OCI-LY1 (cell line): ENCODE measurements at regions not wholly inside any gene's neighbourhood (a gene's known extent, or its start where the extent isn't known, plus 50 kb on each side); places are given as distances from the start of the nearest gene placed in this dataset.

Experiments used
- H2AFZ ChIP-seq: fragments of 200-600 bp; sonication (generic), shearing (Covaris generic); 2 replicates; pipeline ENCODE4 v1.6.0; 2014; ENCODE audit warnings: antibody characterized with exemption, mild to moderate bottlenecking, low read length
- H3F3A ChIP-seq: fragments of 200-600 bp; sonication (generic), shearing (Covaris generic); 2 replicates; pipeline ENCODE4 v1.6.0; 2014; ENCODE audit warnings: mild to moderate bottlenecking, antibody characterized with exemption, low read length, moderate library complexity; ENCODE audit not compliant: insufficient read depth
- H3K27ac ChIP-seq: fragments of 200-600 bp; sonication (generic); 2 replicates; pipeline ENCODE4 v1.5.1; 2014; ENCODE audit warnings: low read length, mixed run types, mild to moderate bottlenecking, low read depth; ENCODE audit not compliant: poor library complexity, severe bottlenecking
- H3K27me3 ChIP-seq: fragments of 200-600 bp; sonication (generic); 2 replicates; pipeline ENCODE4 v1.6.0; 2014; ENCODE audit warnings: antibody characterized with exemption, mild to moderate bottlenecking, low read length, moderate library complexity; ENCODE audit not compliant: insufficient read depth
- H3K36me3 ChIP-seq: fragments of 200-600 bp; sonication (generic); 2 replicates; pipeline ENCODE4 v1.6.1; 2014; ENCODE audit warnings: mild to moderate bottlenecking, antibody characterized with exemption, low read length, moderate library complexity, mixed read lengths; ENCODE audit not compliant: insufficient read depth
- H3K4me1 ChIP-seq: fragments of 200-600 bp; sonication (generic); 2 replicates; pipeline ENCODE4 v1.5.1; 2014; ENCODE audit warnings: mild to moderate bottlenecking, low read length, moderate library complexity; ENCODE audit not compliant: insufficient read depth, severe bottlenecking
- H3K4me2 ChIP-seq: fragments of 200-600 bp; sonication (generic), shearing (Covaris generic); 2 replicates; pipeline ENCODE4 v1.6.1; 2014; ENCODE audit warnings: low read length
- H3K4me3 ChIP-seq: fragments of 200-600 bp; sonication (generic); 2 replicates; pipeline ENCODE4 v1.5.1; 2014; ENCODE audit warnings: low read length, low read depth, mild to moderate bottlenecking, mixed read lengths; ENCODE audit not compliant: poor library complexity, severe bottlenecking
- H3K79me2 ChIP-seq: fragments of 200-600 bp; shearing (Covaris generic); 2 replicates; pipeline ENCODE4 v1.6.1; 2016; ENCODE audit warnings: mixed run types, low read length, mixed read lengths; ENCODE audit not compliant: insufficient read depth
- H3K9ac ChIP-seq: fragments of 200-600 bp; sonication (generic), shearing (Covaris generic); 2 replicates; pipeline ENCODE4 v1.6.1; 2014; ENCODE audit warnings: mild to moderate bottlenecking, low read length, mixed read lengths
- H3K9me2 ChIP-seq: fragments of 200-600 bp; sonication (generic), shearing (Covaris generic); 2 replicates; pipeline ENCODE4 v1.6.1; 2014; ENCODE audit warnings: low read depth, mild to moderate bottlenecking, low read length, mixed read lengths
- H3K9me3 ChIP-seq: fragments of 200-600 bp; shearing (Covaris generic); 2 replicates; pipeline ENCODE4 v1.6.1; 2014; ENCODE audit warnings: low read length, mixed read lengths
- H4K20me1 ChIP-seq: fragments of 200-600 bp; sonication (generic), shearing (Covaris generic); 2 replicates; pipeline ENCODE4 v1.6.0; 2016; ENCODE audit warnings: mild to moderate bottlenecking, low read length; ENCODE audit not compliant: insufficient read depth
- EZH2 ChIP-seq: fragments of 200-600 bp; sonication (generic), shearing (Covaris generic); IDR thresholded peaks from 2 replicates; pipeline ENCODE4 v1.8.0; 2017; ENCODE audit warnings: borderline replicate concordance, mixed run types, mild to moderate bottlenecking, antibody characterized with exemption, low read length, moderate library complexity, mixed read lengths
- TF ChIP-seq, protein P1 (sequence below): fragments of 200-600 bp; sonication (generic), shearing (Covaris generic); IDR thresholded peaks from 2 replicates; pipeline ENCODE4 v1.5.1; 2017; ENCODE audit warnings: mild to moderate bottlenecking, antibody characterized with exemption, low read length, moderate library complexity, mixed read lengths

DNA sequence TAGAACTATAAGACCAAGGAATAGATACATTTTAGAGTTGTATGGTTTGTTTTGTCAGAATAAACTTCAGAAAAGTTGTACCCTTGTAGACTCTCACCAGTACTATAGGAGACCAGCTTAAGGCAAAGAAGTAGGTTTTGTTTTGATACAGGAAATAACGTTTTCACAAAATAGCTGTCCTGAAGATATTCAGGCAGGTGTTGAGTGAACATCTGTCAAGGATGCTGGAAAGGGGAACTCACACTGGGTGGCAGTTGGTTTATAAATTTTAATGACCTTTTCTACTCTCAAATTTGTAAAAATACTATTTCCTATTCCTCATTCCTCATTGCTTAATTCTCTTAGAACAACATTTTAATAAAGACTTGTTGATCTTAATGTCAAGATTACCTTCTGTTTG, 174.0 kb upstream of the MAN1A1 start:
- H4K20me1 ChIP-seq: no peaks in the 10 kb centered on the region
- H3K27ac ChIP-seq: no peak overlapping the region
- H2AFZ ChIP-seq: no peak overlapping the region
- H3K79me2 ChIP-seq: no peaks in the 10 kb centered on the region
- H3F3A ChIP-seq: no peaks in the 10 kb centered on the region
- TF ChIP-seq, protein P1, sequence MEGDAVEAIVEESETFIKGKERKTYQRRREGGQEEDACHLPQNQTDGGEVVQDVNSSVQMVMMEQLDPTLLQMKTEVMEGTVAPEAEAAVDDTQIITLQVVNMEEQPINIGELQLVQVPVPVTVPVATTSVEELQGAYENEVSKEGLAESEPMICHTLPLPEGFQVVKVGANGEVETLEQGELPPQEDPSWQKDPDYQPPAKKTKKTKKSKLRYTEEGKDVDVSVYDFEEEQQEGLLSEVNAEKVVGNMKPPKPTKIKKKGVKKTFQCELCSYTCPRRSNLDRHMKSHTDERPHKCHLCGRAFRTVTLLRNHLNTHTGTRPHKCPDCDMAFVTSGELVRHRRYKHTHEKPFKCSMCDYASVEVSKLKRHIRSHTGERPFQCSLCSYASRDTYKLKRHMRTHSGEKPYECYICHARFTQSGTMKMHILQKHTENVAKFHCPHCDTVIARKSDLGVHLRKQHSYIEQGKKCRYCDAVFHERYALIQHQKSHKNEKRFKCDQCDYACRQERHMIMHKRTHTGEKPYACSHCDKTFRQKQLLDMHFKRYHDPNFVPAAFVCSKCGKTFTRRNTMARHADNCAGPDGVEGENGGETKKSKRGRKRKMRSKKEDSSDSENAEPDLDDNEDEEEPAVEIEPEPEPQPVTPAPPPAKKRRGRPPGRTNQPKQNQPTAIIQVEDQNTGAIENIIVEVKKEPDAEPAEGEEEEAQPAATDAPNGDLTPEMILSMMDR: no peak
- no peak for TF ChIP-seq EZH2
- no peak overlapping the region for H3K9ac ChIP-seq
- H3K9me3 ChIP-seq: no peaks in the 10 kb centered on the region
- no peaks in the 10 kb centered on the region for H3K27me3 ChIP-seq
- no peaks in the 10 kb centered on the region for H3K9me2 ChIP-seq
- H3K36me3 ChIP-seq: no peaks in the 10 kb centered on the region
- H3K4me2 ChIP-seq: no peak overlapping the region
- H3K4me3 ChIP-seq: no peak overlapping the region
- H3K4me1 ChIP-seq: peaks cover 7% of the 10 kb centered on the region

DNA sequence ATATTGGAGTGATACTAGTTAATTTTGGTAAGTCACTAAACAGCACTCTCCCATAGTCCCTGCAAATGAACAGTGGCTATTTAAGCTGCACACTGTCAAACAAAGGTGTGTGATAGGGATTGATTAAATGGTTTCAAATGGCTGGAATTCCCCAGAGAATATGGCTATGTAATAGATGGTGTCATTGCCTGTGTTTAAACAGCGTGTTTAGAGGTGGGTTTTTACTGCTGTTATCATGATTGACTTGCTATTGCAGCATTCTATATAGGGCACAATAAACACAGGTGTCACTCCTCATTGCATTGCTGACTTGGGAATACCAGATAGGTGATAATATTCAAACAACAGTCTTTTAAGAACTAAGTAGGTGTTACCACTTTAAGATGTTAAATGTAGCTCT, 171.7 kb upstream of the MAN1A1 start:
- no peak overlapping the region for H3K27ac ChIP-seq
- no peak overlapping the region for H3K4me2 ChIP-seq
- H3K9me2 ChIP-seq: no peaks in the 10 kb centered on the region
- H3F3A ChIP-seq: no peaks in the 10 kb centered on the region
- no peak overlapping the region for H3K9ac ChIP-seq
- H3K36me3 ChIP-seq: no peaks in the 10 kb centered on the region
- no peaks in the 10 kb centered on the region for H3K27me3 ChIP-seq
- H4K20me1 ChIP-seq: no peaks in the 10 kb centered on the region
- H3K4me3 ChIP-seq: no peak overlapping the region
- H3K9me3 ChIP-seq: no peaks in the 10 kb centered on the region
- no peaks in the 10 kb centered on the region for H3K79me2 ChIP-seq
- H3K4me1 ChIP-seq: peaks cover 7% of the 10 kb centered on the region
- H2AFZ ChIP-seq: no peak overlapping the region
- TF ChIP-seq, protein P1: no peak
- TF ChIP-seq EZH2: no peak

DNA sequence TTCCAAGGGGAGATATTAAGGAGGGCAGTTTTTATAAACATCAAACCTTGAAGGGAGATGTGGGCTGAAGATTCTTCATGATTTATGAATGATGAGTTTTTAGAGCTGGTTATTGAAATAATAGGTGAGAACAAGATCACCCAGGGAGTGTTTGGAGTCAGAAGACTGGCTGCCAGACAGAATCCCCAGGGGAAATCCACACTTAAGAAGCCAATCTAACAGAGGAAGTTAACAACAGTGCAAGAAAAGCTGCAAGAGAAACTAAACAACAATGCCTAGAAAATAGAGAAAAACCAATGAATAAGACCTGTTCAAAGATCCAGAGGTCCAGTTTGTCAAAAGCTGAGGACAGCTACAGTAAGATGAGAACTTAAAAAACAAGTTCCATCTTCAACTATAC, 167.9 kb upstream of the MAN1A1 start:
- TF ChIP-seq, protein P1: no peak
- no peak for TF ChIP-seq EZH2
- Histone ChIP-seq H4K20me1 (no peaks in the 10 kb centered on the region), H3K36me3 (no peaks in the 10 kb centered on the region), H3K4me1 (no peaks in the 10 kb centered on the region), H3K79me2 (no peaks in the 10 kb centered on the region), H3K4me2 (no peak overlapping the region), H2AFZ (no peak overlapping the region), H3K9me2 (no peaks in the 10 kb centered on the region), H3F3A (no peaks in the 10 kb centered on the region), H3K27ac (no peak overlapping the region), H3K9ac (no peak overlapping the region), H3K27me3 (no peaks in the 10 kb centered on the region), H3K9me3 (no peaks in the 10 kb centered on the region), H3K4me3 (no peak overlapping the region)
